Tibial nerve (tissue), 3 donors: ENCODE measurements at regions not wholly inside any gene's neighbourhood (a gene's known extent, or its start where the extent isn't known, plus 50 kb on each side); places are given as distances from the start of the nearest gene placed in this dataset.

Experiments used
- CTCF ChIP-seq, 5 experiments: fragments of 200-600 bp in 3 of 5; fragments of 450-650 bp in 2 of 5; sonication (generic) in 3 of 5; IDR thresholded peaks; one replicate each; pipeline ENCODE4 v1.5.1; 2016 to 2019; ENCODE audit warnings: antibody characterized with exemption in 5 of 5, mild to moderate bottlenecking in 3 of 5, moderate library complexity in 2 of 5
- POLR2A ChIP-seq, 2 donors: fragments of 450-650 bp; IDR thresholded peaks; one replicate each; pipeline ENCODE4 v1.6.1; 2017; ENCODE audit warnings: antibody characterized with exemption in 2 of 2, mild to moderate bottlenecking in 2 of 2, moderate library complexity in 2 of 2

GRCh38 chr21:15329191-15329590, 264.4 kb upstream of the NRIP1 start:
- TF ChIP-seq CTCF (IDR thresholded peaks at IDR 0.05): no peak
- TF ChIP-seq POLR2A (IDR thresholded peaks at IDR 0.05): no peak
